GM12892 (cell line): ENCODE measurements at regions not wholly inside any gene's neighbourhood (a gene's known extent, or its start where the extent isn't known, plus 50 kb on each side); places are given as distances from the start of the nearest gene placed in this dataset.

ENCODE experiments used
- POLR2A ChIP-seq: IDR thresholded peaks from 2 replicates; pipeline ENCODE4 v1.6.1; 2011; ENCODE audit warnings: low read depth, low read length, control low read depth
- POLR2AphosphoS5 ChIP-seq: IDR thresholded peaks from 2 replicates; pipeline ENCODE4 v1.6.1; 2011; ENCODE audit warnings: low read depth, low read length, control low read depth

- TF ChIP-seq POLR2A (no peak), POLR2AphosphoS5 (no peak)
Observed at GRCh38 chr4:100106982-100107381, 83.3 kb downstream of the DDIT4L start.
